Right lobe of liver (tissue), 6 donors: ENCODE measurements at regions not wholly inside any gene's neighbourhood (a gene's known extent, or its start where the extent isn't known, plus 50 kb on each side); places are given as distances from the start of the nearest gene placed in this dataset.

Experiments
- ATAC-seq, 4 donors: fragments of 200-7000 bp; cut with Tn5 transposase; one replicate each; pipeline ENCODE4 v1.9.1; 2020; ENCODE audit warnings: mild to moderate bottlenecking in 4 of 4, moderate library complexity in 4 of 4
- DNase-seq, 3 donors: peaks; one replicate each; pipeline ENCODE4 v3.0.0-alpha.2; 2020
- H3K27ac ChIP-seq, 3 donors: fragments of 200-600 bp; one replicate each; pipeline ENCODE4 v1.8.0; 2022
- H3K27me3 ChIP-seq, 2 donors: fragments of 200-600 bp; one replicate each; pipeline ENCODE4 v1.8.0; 2022
- H3K36me3 ChIP-seq, 4 donors: fragments of 200-600 bp; sonication (generic) in 1 of 4; one replicate each; pipeline versions ENCODE4 v1.5.1 to v1.8.0; 2017 to 2022; ENCODE audit warnings: control low read depth in 1 of 4
- H3K4me1 ChIP-seq, 4 donors: fragments of 200-600 bp; sonication (generic) in 1 of 4; one replicate each; pipeline versions ENCODE4 v1.5.1 to v1.8.0; 2017 to 2022; ENCODE audit warnings: control low read depth in 1 of 4
- H3K4me3 ChIP-seq, 3 donors: fragments of 200-600 bp; one replicate each; pipeline ENCODE4 v1.8.0; 2022
- H3K9me3 ChIP-seq, 4 donors: fragments of 200-600 bp; sonication (generic) in 1 of 4; one replicate each; pipeline versions ENCODE4 v1.5.1 to v1.8.0; 2017 to 2022; ENCODE audit warnings: control low read depth in 1 of 4
- CTCF ChIP-seq, 4 donors: fragments of 200-600 bp in 3 of 4; fragments of 450-650 bp in 1 of 4; IDR thresholded peaks; one replicate each; pipeline versions ENCODE4 v1.5.1 to v1.8.0; 2016 to 2022; ENCODE audit warnings: antibody characterized with exemption in 4 of 4, mild to moderate bottlenecking in 2 of 4
- POLR2A ChIP-seq: fragments of 450-650 bp; IDR thresholded peaks from one replicate; pipeline ENCODE4 v1.6.1; 2017; ENCODE audit warnings: antibody characterized with exemption, mild to moderate bottlenecking
- WGBS: methylation state at CpG from one replicate; pipeline ENCODE4 v1.1.6; 2018; ENCODE audit warnings: low coverage, low lambda C conversion rate; ENCODE audit not compliant: insufficient coverage; ENCODE audit errors: missing lambda C conversion rate; 5-methylcytosine and 5-hydroxymethylcytosine counted together
- intact Hi-C, 2 donors: fragments of 100-400 bp; cut with DNase I; formaldehyde crosslinking; loops; one replicate each; pipeline versions ENCODE4 v1.11.2 to v1.14.1; 2022
- donor health status: DM: no; HTN: yes; CAD: no.
- donor health status: DM: no; HTN: no; CAD: no.
- donor health status: DM: no; HTN: no; CAD: no.
- donor health status: DM: no; HTN: yes; CAD: no.
- donor health status: DM: no; HTN: yes; CAD: no.

- intact Hi-C loops: no loop called here
- H3K36me3 ChIP-seq: no peaks in the 10 kb centered on the region
- WGBS: 38% methylated on average over 1 of the region's 2 CpGs
Measured at GRCh38 chr12:97813301-97813700, 350.7 kb downstream of the RMST start.

GRCh38 chr12:97821806-97822205 lies 359.2 kb downstream of the RMST start:
- TF ChIP-seq CTCF (IDR thresholded peaks at IDR 0.05): no peak
- TF ChIP-seq POLR2A: no peak
- H3K36me3 ChIP-seq: no peaks in the 10 kb centered on the region
- no peak for DNase-seq
- no peak for ATAC-seq
- no peak overlapping the region for H3K4me3 ChIP-seq
- no peaks in the 10 kb centered on the region for H3K27me3 ChIP-seq
- intact Hi-C loops: no loop called here
- 67% methylated on average over 4 of the region's 4 CpGs for WGBS
- no peaks in the 10 kb centered on the region for H3K4me1 ChIP-seq
- no peaks in the 10 kb centered on the region for H3K9me3 ChIP-seq
- H3K27ac ChIP-seq: no peak overlapping the region

More at GRCh38 chr12:97813301-97813700, 350.7 kb downstream of the RMST start:
- H3K4me1 ChIP-seq: no peaks in the 10 kb centered on the region
- no peaks in the 10 kb centered on the region for H3K27me3 ChIP-seq
- no peak for ATAC-seq
- no peaks in the 10 kb centered on the region for H3K9me3 ChIP-seq
- TF ChIP-seq CTCF (IDR thresholded peaks at IDR 0.05) (no peak), POLR2A (no peak)
- no peak overlapping the region for H3K27ac ChIP-seq
- no peak for DNase-seq
- H3K4me3 ChIP-seq: no peak overlapping the region

GRCh38 chr12:97835541-97835940 lies 372.9 kb downstream of the RMST start:
- no peak overlapping the region for H3K27ac ChIP-seq
- H3K4me3 ChIP-seq: no peak overlapping the region
- no peaks in the 10 kb centered on the region for H3K4me1 ChIP-seq
- H3K36me3 ChIP-seq: no peaks in the 10 kb centered on the region
- TF ChIP-seq CTCF (IDR thresholded peaks at IDR 0.05) (no peak), POLR2A (no peak)
- 67% methylated on average over 4 of the region's 4 CpGs for WGBS
- no peaks in the 10 kb centered on the region for H3K9me3 ChIP-seq
- DNase-seq (no peak), ATAC-seq (no peak)
- intact Hi-C loops: no loop called here
- no peaks in the 10 kb centered on the region for H3K27me3 ChIP-seq

GRCh38 chr12:97837401-97837800 lies 374.8 kb downstream of the RMST start:
- TF ChIP-seq CTCF (IDR thresholded peaks at IDR 0.05) (no peak), POLR2A (no peak)
- Histone ChIP-seq H3K36me3 (no peaks in the 10 kb centered on the region), H3K27me3 (no peaks in the 10 kb centered on the region), H3K27ac (no peak overlapping the region), H3K4me1 (no peaks in the 10 kb centered on the region), H3K9me3 (no peaks in the 10 kb centered on the region), H3K4me3 (no peak overlapping the region)
- no peak for DNase-seq
- intact Hi-C loops: no loop called here
- no peak for ATAC-seq

- intact Hi-C loops: no loop called here
- 100% methylated on average over 1 of the region's 2 CpGs for WGBS
- Histone ChIP-seq H3K9me3 (no peaks in the 10 kb centered on the region), H3K4me3 (no peak overlapping the region), H3K36me3 (no peaks in the 10 kb centered on the region), H3K27ac (no peak overlapping the region), H3K4me1 (no peaks in the 10 kb centered on the region), H3K27me3 (no peaks in the 10 kb centered on the region)
- TF ChIP-seq POLR2A: no peak
- TF ChIP-seq CTCF (IDR thresholded peaks at IDR 0.05): no peak
- ATAC-seq (no peak), DNase-seq (no peak)
Measured at GRCh38 chr12:97848051-97848450, 385.4 kb downstream of the RMST start.
